Left renal pelvis (tissue), 4 donors: ENCODE measurements at regions not wholly inside any gene's neighbourhood (a gene's known extent, or its start where the extent isn't known, plus 50 kb on each side); places are given as distances from the start of the nearest gene placed in this dataset.
"Not testable (repeated sequence)": the region's sequence is repeated elsewhere in the genome, so short reads cannot be mapped to it uniquely, and the experiment has no call there.

Source experiments
- DNase-seq, 4 donors: peaks; one replicate each; pipeline ENCODE4 v3.0.0-alpha.2; 2013; ENCODE audit warnings: low read depth in 4 of 4, low spot score in 3 of 4

DNA sequence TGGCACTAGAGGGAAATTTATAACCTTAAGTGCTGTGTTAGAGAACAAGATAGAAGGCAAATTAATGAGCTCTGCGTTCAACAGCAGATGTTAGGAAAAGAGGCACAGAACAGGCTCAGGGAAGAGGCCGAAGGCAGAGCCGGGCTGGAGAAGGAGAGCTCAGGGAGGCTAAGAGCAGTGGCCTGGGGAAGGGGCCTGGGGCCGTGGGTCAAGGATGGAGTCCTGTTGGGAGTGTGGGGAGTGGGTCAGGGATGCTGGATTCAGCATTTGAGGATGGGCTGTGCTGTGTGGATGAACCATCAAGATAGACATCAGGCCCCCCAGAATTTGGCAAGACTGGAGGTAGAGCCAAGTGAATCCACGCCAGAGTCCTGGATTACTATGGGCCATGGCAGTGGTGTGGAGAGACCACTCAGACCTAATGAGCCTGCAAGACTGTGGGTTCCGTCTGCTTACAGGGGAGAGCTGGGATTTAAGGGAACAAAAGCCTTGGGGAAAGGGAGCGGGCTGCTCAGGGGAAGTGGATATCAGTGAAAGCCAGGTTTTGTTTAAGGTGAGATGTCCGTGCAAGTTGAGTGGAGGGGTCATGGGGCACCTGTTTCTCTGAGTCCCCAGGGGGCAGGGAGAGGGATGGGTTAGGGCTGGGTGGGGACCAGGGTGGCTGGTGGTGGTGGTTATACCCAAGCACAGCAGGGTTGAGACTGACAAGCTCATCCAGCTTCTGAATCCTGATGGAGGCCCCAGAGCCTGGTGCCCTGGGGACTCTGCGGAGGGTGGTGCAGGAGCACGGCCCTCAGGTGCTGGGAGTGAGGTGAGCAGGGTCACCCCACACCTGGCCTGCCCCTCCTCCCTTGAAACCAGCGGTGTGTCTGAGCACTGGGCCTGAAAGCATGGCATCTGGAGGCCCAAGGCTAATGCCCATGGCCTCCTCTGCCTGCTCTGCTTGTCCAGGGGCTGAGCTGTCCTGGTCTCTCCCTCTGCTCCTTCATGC is 101.7 kb downstream of the BMS1 start:
- DNase-seq: no peak

DNA sequence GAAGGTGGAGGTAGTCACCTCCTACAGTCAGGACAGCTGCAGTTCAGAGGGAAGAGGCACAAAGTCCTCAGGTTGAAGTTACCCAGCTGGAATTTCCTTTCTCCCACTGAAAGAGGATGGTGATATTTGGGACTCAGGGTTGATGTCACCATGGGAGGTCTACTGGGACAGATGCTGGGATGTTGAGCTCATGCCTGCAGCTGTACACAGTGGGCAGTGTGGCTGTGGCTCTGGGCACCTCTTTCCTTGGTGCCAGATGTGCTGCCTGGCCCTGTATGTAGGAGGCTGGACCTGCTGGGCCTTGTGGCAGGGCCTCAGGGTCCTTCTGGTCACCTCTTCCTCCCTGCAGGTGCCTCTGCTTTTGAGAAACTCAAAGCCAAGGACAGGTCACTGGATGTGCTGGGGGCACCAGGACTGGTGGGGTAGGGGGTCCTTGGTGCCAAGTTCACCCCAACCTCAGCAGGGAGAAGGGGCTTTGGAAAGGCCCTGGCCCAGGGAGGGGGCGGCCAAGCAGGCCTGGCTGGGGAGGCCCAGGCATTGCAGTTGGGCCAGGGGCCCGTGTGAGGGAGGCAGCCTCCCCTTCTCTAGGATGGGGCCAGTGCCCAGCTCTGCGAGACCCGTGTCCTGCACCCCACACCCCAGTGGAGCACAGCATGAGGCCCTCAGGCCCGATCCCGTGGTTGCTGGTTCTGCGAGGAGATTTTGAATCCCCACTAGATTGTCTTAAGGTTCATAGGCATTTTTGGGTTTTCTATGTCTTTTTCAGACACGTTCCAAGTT is 103.1 kb downstream of the BMS1 start:
- DNase-seq: no peak

DNA sequence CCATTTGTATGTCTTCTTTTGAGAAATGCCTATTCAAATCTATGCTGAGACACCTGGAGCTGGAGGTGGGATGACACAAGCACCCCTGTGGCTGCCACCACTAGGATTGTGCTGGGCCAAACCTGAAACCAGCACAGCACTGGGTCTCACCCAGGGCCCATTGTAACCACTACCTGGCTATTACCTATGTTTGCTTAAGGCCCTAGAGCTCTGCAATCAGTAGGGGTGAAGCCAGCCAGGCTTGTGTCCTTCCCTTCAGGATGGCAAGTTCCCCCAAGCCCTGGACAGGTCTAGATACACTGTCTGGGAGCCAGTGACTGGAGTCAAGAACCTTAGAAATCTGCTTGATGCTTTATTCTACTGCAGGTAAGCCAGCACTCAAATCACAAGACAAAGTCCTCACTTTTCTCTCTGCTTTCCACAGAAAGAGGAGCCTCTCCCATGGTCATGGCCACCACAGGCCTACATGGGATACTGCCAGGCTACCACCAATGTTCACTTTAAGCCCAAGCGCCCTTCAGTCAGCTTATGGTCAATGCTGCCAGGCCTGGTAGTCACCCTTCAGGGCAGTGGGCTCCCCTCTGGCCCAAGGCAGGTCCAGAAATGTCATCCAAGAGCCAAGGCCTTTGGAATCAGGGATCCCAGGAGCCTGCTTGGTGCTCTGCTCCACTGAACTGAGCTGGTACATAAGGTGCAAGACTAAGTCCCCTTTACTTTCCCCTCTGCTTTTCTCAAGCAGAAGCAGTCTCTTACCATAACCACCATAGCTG is 105.3 kb downstream of the BMS1 start:
- DNase-seq: no peak

DNA sequence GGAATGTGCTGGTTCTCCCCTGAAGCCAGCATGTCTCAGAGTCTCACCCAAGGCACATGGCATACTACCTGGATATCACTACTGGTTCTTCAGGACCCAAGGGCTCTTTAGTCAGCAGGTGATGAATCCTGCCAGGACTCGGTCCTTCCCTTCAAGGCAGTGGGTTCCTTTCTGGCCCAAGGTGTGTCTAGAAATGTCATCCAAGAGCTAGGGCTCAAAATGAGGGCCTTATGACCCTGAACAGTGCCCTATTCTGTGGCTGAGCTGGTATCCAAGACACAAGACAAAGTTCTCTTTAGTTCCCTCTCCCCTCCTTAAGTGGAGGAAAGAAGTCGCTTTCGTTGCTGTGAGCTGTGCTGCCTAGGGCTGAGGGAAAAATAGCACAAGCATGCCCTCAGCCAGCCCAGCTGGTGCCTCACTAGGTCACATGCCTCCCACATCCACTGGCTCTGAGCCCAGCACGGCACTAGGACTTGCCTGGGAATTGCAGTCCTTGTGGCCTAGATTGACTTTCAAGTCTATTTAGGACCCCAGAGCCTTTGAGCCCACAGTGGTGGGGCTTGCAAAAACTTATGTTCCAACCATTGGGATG is 106.0 kb downstream of the BMS1 start:
- DNase-seq: no peak

DNA sequence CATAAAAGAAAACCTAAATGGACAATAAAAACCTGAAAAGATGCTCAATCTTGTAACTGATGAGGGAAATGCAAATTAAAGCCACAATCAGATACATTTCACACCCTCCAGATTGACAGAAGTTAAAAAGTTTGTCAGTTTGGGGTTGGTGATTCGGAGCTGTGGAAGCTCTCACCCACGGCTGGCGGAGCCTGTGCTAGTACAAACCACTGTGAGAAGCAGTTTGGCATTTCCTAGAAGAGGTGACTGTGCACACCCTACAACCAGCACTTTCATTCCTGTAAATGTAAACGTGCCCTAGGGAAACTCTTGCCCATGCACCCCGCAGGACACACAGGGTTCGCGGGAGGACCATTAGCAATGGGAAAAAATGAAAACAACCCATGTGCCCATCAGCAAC is 114.1 kb downstream of the BMS1 start:
- no peak for DNase-seq

DNA sequence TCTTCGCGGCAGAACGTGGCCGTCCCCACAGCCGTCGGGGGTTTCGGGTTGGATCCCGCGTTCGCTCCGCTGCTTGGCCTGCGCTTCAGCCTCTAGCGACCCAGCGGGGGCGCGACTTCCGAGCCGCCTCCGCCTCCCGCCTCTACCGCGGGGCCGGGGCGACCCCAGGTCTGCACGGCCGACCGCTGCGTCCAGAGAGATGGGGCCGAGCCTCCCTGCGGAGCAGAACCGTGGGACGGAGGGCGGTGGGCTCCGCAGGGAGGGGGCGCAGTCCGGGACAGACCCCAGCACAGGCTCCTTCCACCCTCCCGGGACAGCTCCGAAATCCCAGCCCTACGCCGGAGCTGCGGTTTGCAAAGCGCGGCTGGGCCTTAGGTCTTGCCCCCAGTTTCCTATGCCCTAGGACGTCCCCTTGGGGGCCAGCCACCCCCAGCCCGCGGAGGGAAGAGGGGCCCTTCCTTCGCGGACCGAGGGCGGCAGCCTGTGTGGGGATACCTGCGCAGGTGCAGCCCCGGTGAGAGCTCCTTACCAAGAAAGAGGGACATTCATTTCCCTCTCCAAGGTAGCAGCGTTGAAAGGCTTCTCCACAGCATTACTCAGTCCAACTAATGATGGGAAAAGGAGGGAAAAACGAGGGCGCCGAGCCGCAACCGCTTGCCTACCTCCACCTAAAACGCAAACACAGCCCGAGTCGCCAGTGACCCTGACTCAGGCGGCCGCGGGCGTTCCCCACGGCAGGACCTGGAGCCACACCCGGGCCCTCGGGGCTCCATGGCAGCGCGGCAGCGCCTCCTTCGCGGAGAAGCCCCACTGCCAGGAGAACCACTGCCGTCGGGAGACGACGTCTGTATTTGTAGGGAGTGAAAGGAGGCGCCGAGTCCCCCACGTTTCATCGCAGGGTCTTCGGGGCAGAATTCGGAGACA is 115.7 kb downstream of the BMS1 start:
- no peak for DNase-seq

DNA sequence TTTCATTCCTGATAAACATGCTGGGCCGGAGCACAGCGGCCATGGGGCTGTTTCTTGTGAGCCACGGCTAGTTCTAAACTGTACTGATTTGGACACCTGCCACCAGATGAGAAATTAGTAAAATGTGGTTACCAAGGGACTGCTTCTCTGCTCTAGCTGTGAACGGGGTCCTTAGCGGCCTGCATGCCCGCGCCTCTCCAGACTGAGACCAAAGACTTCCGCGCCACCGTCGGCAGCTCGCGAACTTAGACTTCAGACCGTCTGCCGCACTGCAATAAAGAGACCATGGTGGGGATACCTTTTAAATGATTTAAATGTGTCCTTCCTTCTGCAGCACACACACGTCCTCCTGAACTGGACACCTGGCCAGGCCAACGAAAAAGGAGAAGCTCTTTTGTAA is 116.4 kb downstream of the BMS1 start:
- DNase-seq: no peak

DNA sequence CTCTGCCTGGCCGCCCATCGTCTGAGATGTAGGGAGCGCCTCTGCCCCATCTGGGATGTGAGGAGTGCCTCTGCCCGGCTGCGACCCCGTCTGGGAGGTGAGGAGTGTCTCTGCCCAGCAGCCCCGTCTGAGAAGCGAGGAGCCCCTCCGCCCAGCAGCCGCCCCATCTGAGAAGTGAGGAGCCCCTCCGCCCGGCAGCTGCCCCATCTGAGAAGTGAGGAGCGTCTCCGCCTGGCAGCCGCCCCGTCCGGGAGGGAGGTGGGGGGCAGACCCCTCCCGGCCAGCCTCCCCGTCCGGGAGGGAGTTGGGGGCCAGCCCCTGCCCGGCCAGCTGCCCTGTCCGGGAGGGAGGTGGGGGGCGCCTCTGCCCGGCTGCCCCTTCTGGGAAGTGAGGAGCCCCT is 117.8 kb downstream of the BMS1 start:
- not testable (repeated sequence) for DNase-seq

DNA sequence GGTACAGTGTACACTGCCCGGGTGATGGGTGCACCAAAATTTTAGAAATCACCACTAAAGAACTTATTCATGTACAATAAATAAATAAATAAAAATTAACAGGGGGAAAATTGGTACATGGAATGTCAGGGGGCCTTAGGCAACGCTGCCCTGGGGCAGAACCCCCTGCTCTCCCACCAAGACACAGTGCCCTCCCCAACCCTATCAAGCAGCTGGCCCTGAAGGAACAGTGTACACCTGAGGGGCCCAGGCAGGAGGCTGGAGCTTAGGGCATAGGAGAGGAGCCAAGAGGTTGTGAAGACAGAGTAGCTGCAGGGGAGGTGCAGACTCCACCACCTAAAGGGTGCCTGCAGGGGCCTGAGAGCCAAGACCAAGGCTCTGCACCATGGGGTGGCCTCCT is 128.8 kb downstream of the BMS1 start:
- no peak for DNase-seq

DNA sequence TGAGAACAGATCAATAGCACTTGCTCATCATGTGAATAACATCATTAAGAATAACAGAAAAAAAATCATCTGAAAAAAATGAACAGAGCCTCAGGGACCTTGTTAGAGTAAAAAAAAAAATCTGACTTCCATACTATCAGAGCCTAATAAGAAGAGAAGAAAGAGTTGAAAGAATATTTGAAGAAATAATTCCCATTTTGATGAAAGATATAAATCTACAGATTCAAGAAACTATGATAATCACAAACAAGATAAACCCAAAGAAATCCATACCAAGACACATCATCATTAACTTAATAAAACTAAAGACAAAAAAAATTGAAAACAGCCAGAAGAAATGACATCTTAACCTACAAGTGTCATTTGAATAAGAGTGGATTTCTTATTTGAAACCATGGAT is 134.4 kb downstream of the BMS1 start:
- no peak for DNase-seq

DNA sequence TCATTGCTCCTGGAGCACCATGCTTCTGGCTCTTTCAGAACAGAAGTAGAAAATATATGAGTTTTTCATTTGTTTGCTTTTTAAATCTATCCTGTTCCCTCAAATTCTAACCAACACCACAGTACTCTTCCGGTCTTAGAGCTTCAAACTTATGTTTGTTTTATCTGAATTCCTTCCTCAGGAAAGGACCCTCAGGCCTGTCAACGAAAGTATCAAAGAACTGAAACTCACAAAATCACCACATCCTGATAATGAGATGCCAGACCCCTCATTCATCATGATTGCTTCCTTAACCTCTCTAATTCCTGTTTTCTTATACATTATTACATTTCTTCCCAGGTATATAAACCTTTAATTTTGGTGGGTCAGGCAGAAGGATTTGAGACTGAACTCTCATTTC is 135.2 kb downstream of the BMS1 start:
- DNase-seq: no peak

DNA sequence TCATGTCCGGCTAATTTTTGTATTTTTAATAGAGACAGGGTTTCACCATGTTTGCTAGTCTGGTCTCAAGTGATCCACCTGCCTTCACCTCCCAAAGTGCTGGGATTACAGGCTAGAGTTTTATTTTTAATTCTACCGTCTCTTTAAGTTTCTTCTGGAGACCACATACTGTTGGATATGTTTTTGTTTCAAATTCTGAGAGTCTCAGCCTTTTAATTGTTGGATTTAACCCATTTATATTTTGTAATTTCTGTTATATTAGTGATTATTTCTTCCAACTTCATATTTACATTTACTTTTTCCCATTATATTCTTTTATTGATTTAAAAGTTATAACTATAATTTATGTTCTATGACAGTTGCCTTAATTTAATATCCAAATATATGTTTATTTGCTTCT is 139.4 kb downstream of the BMS1 start:
- DNase-seq: no peak

DNA sequence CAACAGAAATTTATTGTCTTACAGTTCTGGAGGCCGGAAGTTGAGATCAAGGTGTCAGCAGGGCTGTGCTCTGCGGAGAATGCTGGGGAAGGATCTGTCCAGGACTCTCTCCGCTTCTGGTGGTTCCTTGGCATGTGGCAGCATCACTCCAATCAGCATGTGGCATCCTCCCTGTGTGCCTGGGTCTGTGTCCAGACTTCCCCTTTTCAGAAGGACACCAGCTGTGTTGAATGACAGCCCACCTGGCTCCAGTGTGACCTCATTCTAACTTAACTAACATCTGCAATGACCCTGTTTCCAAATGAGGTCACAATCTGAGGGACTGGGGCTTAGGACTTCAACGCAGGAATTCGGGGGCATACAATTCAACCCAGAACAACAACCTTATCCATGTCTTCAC is 141.9 kb downstream of the BMS1 start:
- no peak for DNase-seq

DNA sequence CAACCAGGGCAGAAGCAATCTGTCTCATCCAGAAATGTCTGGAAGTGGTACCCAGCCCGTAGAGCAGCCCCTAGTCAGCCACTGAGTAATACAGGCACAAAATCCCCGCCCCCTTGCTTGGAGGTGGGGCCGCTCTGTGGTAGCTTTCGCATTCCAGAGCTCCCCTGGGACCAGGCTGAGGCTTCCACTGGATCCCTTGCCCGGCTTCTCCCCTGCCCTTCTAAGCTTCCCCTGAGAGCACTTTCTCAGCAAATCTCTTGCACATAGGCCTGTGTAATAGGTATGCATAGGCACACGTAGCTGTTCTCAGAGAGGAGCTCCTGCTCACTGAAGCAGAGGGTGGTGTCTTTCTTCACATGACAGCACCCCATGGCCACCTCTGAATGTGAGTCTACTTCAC is 144.2 kb downstream of the BMS1 start:
- no peak for DNase-seq

DNA sequence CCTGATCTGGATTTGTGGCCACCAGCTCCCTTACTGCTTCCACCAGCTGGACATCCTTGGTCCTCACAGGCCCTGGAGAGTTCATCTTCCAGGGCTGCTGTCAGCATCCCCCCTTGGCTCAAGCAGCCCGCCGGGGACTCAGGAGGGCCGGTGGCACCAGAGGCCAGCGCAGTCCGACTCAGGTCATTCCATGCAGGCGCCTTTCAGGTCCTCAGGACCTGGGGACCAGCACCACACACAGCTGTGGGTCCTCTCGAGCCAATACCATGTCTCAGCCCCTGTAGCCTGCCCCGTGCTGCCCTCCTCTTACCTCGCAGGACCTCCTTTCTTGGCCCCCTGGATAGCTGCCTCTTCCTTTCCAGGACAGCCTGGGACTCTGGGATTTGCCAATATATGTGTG is 145.5 kb downstream of the BMS1 start:
- no peak for DNase-seq

DNA sequence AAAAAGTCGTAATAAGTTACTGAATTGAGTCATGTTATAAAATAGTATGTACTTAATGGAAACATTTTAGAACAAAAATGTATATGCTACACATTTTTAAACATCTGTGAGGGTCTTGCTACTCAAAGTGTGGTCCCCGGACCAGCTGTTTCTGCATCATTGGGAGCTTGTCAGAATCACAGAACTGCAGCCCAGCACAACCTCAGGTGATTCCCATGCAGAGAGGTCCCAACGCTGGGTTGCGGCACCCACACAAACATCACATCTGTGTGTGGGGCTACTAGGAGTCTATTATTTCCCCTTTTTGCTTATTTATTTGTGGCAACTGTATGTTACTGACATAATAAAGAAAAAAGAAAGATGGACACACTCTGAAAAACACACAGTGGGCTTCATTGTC is 146.6 kb downstream of the BMS1 start:
- no peak for DNase-seq

DNA sequence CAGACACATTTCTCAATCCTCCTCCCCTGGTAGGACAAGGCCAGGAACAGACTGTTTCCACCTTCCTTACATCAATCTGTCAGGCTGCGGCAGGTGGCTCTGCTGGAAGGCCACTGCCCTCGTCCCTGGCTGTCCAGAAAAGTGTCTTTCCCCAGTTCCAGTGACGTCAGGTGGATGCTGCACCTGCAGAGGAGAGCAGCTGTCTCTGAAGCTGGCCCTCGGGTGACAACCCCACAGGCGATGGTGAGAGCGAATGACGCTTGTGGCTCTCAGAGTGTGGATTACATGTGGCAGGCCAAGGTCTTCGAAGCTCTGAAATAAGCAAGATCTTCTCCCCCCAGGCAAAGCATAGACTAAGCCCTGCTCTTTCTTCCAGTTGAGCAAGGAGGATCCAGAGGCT is 146.9 kb upstream of the RET start:
- DNase-seq: no peak

DNA sequence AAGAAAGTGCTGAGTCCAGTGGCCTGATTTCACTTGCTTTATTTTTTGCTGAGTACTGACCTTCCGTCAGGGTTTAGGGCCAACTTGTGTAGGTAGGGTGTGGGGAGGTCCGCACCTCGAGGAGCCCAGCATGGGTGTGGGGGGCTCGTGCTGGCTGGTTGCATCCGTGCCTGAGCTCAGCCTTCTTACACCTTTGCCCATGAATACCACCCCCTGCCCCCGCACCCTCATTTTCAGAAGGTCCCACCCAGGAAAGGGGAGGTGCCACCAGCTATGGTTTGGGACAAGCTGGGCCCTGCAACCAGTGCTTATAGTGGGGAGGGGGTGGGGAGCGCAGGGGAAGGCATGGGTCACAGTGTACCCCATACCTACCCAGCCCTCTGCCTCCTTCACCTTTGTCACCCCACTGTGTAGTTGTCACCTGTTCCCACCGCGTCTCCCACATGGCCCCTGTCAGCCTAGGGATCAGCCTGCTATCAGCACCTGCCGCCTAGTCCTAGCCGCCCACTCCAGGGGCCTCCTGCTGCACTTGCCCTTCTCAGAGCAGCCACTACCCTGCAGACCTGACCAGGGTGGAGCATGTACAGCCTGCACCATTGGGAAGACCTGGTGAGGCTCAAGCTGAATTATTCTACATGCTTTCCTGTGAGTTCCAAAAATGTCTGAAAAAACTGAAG is 146.2 kb upstream of the RET start:
- DNase-seq: no peak

DNA sequence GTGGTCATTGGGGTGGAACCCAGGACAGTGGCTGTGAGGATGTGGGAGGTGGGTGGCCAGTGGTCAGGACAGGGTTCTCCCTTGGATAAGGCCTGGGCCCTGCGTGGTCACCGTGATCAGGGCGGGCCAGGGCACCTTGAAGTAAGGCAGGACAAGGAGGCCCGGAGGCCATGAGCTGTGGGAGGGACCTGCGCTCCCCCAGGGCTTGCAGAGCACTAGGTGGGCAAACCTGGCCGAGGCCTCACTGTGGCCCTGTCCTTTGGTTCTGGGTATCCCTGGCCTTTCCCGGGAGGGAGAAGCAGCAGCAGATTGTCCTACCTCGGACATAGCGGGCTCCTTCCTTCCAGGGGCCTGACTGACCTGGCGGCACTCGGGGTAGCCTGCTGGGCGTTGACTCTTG is 144.8 kb upstream of the RET start:
- DNase-seq: no peak
